PFSK-1 (cell line): ENCODE measurements at regions not wholly inside any gene's neighbourhood (a gene's known extent, or its start where the extent isn't known, plus 50 kb on each side); places are given as distances from the start of the nearest gene placed in this dataset.

ENCODE experiments used
- FOXP2 ChIP-seq: optimal IDR thresholded peaks from 2 replicates; pipeline ENCODE3; 2011; ENCODE audit warnings: borderline replicate concordance, control low read depth, inconsistent platforms; ENCODE audit not compliant: insufficient read depth; ENCODE audit errors: extremely low read length, extremely low read depth
- POLR2AphosphoS5 ChIP-seq: IDR thresholded peaks from 2 replicates; pipeline ENCODE4 v1.6.1; 2012; ENCODE audit warnings: low read depth, mild to moderate bottlenecking, control low read depth, low read length, moderate library complexity
- SIN3A ChIP-seq: IDR thresholded peaks from 2 replicates; pipeline ENCODE4 v1.6.1; 2012; ENCODE audit warnings: mild to moderate bottlenecking, low read length, moderate library complexity, borderline replicate concordance; ENCODE audit not compliant: insufficient read depth
- TAF1 ChIP-seq: IDR thresholded peaks from 2 replicates; pipeline ENCODE4 v1.6.1; 2012; ENCODE audit warnings: low read length, control low read depth, borderline replicate concordance; ENCODE audit not compliant: insufficient read depth
- TF ChIP-seq, protein P1 (sequence below), 2 experiments: IDR thresholded peaks; 2 replicates each; pipeline versions ENCODE4 v1.6.1 to v1.8.0; 2011 to 2012; ENCODE audit warnings: low read depth in 2 of 2, low read length in 2 of 2, control low read depth in 1 of 2, inconsistent platforms in 1 of 2, mild to moderate bottlenecking in 1 of 2, moderate library complexity in 1 of 2; ENCODE audit not compliant: insufficient read depth in 1 of 2

DNA sequence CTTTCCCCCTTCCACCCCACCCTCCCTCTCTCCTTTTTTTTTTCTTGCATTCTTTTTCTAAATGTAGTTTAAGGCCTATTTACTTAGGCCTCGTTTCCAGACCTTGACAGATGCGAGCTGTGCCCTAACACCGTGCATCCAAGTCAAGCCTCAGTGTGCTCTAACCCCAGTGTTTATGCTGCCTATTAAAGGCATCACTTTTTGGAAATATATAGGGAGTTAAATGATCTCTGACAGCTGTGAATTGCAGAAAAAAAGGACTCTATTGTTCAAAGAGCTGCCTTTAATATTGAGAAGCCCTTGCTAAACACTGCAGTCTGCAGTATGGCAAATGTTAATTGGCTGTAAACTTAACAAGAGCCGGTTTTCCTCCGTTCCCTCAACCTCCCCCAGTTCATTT lies 270.4 kb upstream of the TUT7 start:
- no peak for TF ChIP-seq TAF1
- TF ChIP-seq SIN3A = no peak
- TF ChIP-seq, protein P1, sequence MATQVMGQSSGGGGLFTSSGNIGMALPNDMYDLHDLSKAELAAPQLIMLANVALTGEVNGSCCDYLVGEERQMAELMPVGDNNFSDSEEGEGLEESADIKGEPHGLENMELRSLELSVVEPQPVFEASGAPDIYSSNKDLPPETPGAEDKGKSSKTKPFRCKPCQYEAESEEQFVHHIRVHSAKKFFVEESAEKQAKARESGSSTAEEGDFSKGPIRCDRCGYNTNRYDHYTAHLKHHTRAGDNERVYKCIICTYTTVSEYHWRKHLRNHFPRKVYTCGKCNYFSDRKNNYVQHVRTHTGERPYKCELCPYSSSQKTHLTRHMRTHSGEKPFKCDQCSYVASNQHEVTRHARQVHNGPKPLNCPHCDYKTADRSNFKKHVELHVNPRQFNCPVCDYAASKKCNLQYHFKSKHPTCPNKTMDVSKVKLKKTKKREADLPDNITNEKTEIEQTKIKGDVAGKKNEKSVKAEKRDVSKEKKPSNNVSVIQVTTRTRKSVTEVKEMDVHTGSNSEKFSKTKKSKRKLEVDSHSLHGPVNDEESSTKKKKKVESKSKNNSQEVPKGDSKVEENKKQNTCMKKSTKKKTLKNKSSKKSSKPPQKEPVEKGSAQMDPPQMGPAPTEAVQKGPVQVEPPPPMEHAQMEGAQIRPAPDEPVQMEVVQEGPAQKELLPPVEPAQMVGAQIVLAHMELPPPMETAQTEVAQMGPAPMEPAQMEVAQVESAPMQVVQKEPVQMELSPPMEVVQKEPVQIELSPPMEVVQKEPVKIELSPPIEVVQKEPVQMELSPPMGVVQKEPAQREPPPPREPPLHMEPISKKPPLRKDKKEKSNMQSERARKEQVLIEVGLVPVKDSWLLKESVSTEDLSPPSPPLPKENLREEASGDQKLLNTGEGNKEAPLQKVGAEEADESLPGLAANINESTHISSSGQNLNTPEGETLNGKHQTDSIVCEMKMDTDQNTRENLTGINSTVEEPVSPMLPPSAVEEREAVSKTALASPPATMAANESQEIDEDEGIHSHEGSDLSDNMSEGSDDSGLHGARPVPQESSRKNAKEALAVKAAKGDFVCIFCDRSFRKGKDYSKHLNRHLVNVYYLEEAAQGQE (IDR thresholded peaks at IDR 0.05; ENCODE audit: insufficient read depth in 1 of 2, low read depth in 2 of 2, low read length in 2 of 2) = no peak
- TF ChIP-seq FOXP2 = no peak
- TF ChIP-seq POLR2AphosphoS5 = no peak

DNA sequence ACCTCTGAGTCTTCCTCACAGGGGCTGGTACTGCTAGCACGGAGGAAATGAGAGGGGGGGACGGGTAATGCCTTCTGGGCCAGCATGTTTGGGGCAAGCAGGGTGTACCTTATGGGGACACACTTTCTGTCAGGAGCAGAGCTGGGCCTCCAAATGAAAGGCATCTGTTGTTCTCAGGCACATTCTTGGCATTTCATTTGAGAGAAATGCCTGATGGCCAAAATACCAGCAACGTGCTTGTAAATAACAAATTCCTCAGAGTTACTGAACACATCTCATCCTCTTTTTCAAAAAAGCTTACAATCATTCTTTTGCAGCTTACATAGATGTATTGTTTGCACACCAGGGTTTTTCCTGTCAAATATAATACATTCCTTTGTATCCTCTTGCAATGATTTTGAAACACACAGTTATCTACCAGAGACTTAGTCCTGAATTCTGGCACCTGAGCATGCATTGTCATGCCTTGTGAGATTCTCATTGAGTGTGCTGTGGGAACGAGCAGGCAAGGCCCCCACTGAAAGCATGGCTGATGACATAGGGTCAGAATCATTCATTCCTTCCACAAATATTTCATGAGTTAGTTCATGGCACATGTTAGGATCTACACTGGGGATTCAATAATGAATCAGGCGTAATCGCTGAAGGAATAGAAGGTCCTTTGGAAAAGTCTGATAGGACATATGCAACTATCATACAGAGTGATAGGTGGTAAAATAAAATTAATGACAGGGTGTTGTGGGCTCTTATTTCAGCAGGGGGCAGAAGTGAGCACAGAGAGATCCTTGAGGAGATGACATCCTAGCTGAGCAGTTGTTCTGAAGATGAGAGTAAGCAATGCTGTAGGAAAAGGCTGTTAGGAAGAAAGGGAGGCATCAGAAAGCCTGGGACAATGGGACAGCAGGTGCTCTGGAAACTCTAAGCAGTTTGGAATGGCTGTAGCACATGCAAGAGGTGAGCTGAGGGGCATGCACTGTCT lies 260.9 kb upstream of the TUT7 start:
- no peak for TF ChIP-seq SIN3A
- TF ChIP-seq, protein P1 (IDR thresholded peaks at IDR 0.05; ENCODE audit: insufficient read depth in 1 of 2, low read depth in 2 of 2, low read length in 2 of 2) = no peak

DNA sequence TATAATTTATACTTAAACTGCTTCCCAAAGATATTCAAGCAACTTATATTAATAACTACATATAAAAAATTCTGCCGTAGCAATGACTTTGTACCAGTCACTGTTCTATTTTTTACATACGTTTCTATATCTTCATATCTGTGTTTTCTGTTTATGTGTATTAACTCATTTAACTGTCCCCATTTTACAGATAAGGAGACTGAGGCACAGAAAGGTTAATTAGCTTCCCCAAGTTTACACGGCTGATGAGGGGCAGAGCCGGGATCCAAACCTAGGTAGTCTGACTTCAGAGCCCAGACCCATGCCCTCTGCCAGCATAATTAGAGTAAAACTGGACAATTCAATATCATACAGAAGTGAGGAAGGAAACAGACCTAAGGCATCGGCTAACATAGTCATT lies 259.7 kb upstream of the TUT7 start:
- no peak for TF ChIP-seq SIN3A
- TF ChIP-seq FOXP2 = no peak
- no peak for TF ChIP-seq POLR2AphosphoS5
- TF ChIP-seq, protein P1 (IDR thresholded peaks at IDR 0.05; ENCODE audit: insufficient read depth in 1 of 2, low read depth in 2 of 2, low read length in 2 of 2) = no peak
- no peak for TF ChIP-seq TAF1

DNA sequence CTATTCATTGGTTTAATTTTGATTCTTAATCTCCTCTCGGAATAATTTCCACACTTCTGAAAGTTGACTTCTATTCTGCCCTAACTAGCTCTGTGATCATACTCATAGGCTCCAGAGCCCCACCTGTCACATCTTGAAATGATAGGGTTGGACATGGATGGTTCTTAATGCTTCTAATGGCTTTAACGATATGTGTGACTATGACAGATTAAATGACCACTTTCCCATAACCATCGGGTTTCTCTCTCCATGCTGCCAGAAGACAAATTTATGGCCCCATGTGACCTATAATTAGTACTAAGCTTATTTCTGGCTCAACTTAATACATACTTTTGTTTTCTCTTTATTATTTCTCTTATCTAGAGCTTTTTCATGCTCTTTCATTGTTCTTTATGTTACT lies 251.1 kb upstream of the TUT7 start:
- no peak for TF ChIP-seq FOXP2
- no peak for TF ChIP-seq TAF1
- no peak for TF ChIP-seq POLR2AphosphoS5

DNA sequence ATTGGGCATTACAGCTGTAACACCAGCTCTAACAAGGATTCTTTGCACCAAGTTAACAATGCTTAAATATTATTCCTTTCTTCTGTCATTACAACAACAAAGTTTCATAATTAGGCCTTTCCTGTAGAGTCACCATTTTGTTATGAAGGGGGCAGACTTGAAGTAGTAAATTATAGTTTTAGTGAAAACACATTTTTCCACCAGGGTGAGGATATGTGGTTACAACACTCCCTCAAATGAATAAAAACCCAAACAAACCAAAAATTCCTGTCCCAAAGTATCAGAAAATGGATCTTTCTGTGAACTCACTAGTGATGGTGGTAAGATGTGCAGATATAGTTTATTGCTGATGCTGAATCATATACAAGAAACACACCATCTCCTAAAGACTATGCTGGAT lies 250.5 kb upstream of the TUT7 start:
- TF ChIP-seq POLR2AphosphoS5 = no peak
- TF ChIP-seq, protein P1 (IDR thresholded peaks at IDR 0.05; ENCODE audit: insufficient read depth in 1 of 2, low read depth in 2 of 2, low read length in 2 of 2) = no peak
- TF ChIP-seq TAF1 = no peak
- TF ChIP-seq SIN3A = no peak
- TF ChIP-seq FOXP2 = no peak
